GM21723 (cell line): ENCODE measurements at regions not wholly inside any gene's neighbourhood (a gene's known extent, or its start where the extent isn't known, plus 50 kb on each side); places are given as distances from the start of the nearest gene placed in this dataset.

Experiments used
- ATAC-seq: cut with Tn5 transposase; IDR thresholded peaks from one replicate; pipeline ENCODE4 v1.9.1; 2021; ENCODE audit warnings: mild to moderate bottlenecking, moderate library complexity; ENCODE audit not compliant: unreplicated experiment

GRCh38 chr1:222301652-222302051 lies 246.3 kb downstream of the HHIPL2 start:
- no peak for ATAC-seq

DNA sequence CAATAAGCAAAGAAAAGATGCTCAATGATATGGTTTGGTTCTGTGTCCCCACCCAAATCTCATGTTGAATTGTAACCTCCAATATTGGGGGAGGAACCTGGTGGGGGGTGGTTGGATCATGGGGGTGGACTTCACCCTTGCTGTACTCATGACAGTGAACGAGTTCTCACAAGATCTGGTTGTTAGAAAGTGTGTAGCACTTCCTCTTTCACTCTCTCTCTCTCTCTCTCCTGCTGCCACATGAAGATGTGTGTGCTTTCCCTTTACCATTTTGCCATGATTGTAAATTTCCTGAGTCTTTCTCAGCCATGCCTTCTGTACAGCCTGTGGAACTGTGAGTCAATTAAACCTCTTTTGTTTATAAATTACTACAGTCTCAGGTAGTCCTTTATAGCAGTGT lies 248.4 kb downstream of the HHIPL2 start:
- ATAC-seq, result no peak

DNA sequence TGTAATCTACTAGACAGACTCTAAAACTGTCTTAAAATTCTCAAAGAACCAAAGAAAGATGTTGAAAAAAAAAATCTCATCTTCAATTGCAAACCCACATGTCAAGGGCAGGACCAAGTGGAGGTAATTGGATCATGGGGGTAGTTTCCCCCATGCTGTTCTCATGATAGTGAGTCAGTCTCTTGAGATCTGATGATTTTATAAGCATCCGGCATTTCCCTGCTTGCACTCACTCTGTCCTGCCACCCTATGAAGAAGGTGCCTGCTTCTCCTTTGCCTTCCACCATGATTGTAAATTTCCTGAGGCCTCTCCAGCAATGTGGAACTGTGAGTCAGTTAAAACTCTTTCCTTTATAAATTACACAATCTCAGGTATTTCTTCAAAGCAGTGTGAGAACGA lies 257.0 kb downstream of the HHIPL2 start:
- ATAC-seq, result no peak

DNA sequence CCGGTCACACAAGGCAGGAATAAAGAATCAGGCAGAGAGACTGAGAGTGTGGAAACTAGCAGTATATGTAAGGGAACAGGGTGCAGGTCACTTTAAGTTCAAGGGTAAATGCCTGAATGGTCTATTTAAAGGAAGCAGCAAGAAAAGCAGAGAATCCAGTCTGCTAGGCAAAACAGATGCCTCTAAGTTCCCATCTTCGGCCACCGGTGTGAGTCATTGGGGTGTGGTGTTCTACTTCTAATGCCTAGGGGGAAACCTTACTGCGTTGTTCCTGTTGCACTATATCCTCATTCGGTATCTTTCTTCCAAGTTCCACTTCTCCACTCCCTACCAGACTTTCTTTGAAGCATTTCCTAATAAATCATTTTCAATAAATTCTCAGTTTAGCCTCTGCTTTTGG lies 259.9 kb downstream of the HHIPL2 start:
- ATAC-seq, result no peak

DNA sequence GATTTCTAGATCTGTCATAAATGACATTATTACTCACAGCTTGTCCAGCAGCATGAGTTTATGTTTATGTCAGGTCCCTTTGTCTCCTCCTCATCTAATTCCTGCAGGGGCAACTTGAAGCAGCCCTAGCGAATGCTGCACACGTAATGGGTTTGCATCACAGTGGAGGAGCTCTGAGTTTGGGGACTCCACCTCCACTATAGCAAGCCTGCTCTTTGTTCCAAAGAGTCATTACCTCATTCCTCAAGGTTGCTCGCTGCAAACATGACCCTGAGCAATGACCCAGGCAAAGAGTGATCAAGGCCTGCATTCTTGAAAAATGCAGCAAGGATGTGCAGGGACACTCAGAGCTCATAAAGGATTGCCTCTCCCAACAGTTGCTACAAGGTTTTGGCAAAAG lies 261.9 kb downstream of the HHIPL2 start:
- ATAC-seq, result no peak

- ATAC-seq, result no peak
Measured at GRCh38 chr1:222285526-222285925, 262.4 kb downstream of the HHIPL2 start.

DNA sequence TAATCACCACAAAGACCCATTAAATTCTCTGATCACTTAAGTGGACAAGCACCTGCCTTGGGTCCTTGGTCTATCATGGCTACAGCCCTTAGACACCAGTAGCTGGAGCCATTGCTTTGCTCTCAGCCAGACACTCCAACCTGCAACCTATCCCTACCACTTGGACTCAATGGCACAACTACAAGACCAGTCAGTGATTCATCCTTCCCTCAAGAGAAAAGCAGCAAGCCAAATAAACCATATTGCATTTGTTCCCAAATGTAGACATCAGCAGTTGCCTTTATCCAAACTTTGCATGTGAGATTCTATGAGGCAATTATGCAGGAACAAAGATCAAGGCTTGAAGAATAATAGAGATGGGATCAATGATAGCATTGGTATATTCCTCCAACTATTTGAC lies 263.4 kb downstream of the HHIPL2 start:
- no peak for ATAC-seq

DNA sequence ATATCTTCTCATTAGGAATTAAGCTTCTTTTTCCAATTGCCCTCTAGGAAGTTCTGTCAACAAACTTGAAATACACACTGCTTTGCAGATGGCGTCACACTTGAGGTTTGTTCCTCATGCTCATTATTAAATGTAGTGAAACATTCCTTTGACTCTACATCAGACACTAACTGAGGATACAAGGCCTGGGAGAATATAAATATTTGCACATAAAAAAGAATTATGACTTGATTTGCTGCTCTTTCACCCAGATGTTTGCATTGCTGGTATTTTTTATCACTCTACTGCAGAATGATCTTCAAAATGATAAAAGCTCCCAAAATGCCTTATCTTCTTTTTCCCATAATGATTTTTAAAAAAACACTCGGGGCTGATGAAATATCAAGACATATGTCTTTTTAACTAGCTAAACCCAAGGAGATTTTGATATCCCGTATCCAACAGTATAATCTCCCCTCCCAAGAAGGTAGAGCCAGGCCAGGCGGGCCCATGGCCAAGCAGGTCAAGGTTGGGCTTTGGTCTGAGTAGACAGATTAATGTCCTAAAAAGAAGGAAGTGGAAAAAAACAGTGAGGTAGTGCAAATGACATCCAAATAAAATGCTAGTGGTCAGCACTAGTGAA lies 264.6 kb downstream of the HHIPL2 start:
- ATAC-seq, result no peak

GRCh38 chr1:222279591-222279990 lies 268.3 kb downstream of the HHIPL2 start:
- no peak for ATAC-seq

DNA sequence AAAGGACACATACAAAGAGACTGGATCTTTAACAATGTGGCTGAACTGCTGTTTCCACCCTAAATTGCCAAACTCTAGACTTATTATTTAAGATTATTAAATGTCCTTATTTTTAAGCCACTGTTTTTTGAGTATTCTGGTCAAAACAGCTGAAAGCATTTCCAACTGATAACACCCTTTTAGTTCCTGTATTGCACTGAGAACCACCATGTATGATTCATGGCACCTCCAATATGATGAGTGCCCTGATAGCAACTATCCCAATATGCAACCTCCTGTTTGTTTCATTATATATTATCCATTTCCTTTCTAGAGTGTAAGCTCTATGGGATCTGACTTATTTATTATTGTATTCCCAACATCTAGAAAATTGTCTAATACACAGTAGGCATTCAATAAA lies 269.4 kb downstream of the HHIPL2 start:
- no peak for ATAC-seq

GRCh38 chr1:222275729-222276465 lies 272.0 kb downstream of the HHIPL2 start:
- no peak for ATAC-seq

- no peak for ATAC-seq
Measured at GRCh38 chr1:222275001-222275728, 272.7 kb downstream of the HHIPL2 start.

GRCh38 chr1:222266223-222267196 lies 281.4 kb downstream of the HHIPL2 start:
- no peak for ATAC-seq

DNA sequence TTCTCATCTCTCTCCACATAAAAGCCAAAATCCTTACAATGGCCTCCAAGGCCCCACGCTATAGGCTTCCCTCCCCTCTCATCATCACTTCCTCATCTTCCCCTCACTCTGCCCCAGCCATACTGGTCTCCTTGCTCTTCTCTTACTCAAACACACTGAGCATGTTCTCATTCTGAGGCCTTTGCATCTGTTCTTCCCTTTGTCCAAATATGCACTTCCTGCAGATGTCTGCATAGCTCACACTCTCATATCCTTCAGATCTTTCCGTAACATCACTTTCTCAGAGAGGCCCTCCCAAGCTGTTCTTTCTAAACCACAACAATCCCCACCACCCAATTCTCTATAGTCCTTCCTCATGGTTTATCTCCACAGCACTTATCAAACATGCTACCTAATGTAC lies 284.1 kb downstream of the HHIPL2 start:
- no peak for ATAC-seq

DNA sequence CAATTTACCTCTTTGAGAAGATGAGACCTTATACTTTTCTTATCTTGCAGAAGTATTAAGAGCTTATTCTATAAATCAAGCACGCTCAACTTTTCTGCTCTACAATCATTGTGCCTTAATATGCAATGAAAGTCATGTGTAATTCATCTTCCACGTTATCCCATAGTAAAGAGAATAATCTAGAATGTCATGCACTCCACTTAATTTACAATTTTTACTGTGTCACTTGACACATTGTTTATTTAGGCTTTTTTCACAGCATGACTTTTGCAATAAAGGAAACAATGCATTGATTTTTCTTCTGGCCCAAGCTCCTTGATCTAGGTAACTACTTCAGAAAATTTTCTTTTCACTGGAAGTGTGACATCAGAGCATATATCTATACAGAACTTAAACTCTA lies 290.9 kb downstream of the HHIPL2 start:
- ATAC-seq, result no peak

DNA sequence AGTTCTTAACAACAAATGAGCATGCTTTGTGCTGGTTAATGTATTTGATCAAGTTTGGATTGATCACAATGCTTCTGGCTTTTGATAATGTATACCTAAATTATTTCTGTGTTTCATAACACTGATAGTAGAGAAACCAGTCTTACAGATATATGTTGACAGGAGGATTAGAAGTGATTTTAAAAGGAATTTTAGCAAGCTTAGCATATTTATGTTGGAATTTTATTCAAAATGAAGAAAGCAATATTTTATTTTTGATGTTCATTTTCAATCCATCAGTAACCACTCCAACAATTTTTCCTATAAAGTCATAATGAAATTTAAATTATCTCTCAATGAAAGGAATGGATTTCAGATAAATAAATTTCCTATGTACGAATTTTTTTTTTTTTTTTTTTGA lies 291.8 kb downstream of the HHIPL2 start:
- ATAC-seq, result no peak

- no peak for ATAC-seq
Measured at GRCh38 chr1:222252788-222253187, 295.1 kb downstream of the HHIPL2 start.

DNA sequence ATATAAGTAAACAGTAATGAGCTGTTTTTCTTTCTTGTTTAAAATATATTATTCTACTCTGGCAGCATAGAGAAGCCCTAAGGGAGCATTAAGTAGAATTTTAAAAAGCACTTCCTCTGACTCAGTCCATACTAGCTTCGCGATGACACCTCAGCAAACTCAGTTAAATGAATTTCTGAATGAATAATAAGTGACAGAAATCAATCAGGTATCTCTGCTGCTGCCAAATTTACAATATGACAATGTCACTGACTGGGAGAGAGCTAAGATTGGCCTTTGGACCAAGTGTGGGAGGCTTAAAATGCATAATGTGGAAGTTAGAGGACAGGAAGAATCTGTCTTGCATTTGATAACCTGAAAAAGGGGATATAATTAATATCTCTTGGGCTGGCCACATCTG lies 296.1 kb downstream of the HHIPL2 start:
- ATAC-seq, result no peak

DNA sequence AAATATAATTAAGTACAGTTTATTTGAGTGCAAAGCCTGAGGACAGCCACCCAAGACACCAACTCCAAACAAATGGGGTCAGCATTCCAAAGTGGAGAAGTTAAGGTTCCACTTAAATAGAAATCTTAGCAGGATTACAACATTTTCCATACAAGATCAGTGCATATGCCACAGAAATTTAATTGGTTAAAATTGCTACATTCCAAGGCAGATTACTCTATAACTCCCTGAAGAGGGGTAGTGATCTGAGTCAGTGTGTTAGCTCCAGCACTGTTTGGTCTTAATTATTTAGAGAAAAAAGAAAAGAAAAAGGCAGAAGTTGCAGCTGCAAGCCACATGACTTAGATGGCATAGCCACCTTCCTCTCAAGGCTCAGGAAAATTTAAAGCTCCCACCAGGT lies 297.5 kb downstream of the HHIPL2 start:
- no peak for ATAC-seq

GRCh38 chr1:222247811-222248310 lies 300.0 kb downstream of the HHIPL2 start:
- no peak for ATAC-seq

- ATAC-seq, result no peak
Measured at GRCh38 chr1:222247081-222247480, 300.8 kb downstream of the HHIPL2 start.
